PC-9 (cell line): ENCODE measurements at regions not wholly inside any gene's neighbourhood (a gene's known extent, or its start where the extent isn't known, plus 50 kb on each side); places are given as distances from the start of the nearest gene placed in this dataset.

Experiments
- CTCF ChIP-seq: fragments of 200-600 bp; sonication (generic); conservative IDR thresholded peaks from 2 replicates; pipeline ENCODE4 v1.6.1; 2017; ENCODE audit warnings: mixed run types, antibody characterized with exemption, mild to moderate bottlenecking, moderate library complexity
- EZH2 ChIP-seq: fragments of 200-600 bp; sonication (generic); IDR thresholded peaks from 2 replicates; pipeline ENCODE4 v1.8.0; 2017; ENCODE audit warnings: antibody characterized with exemption, low read depth

GRCh38 chr11:130646881-130647280 is 198.4 kb downstream of the ADAMTS15 start:
- TF ChIP-seq CTCF (no peak), EZH2 (no peak)
